ENCODE measurements at regions not wholly inside any gene's neighbourhood (a gene's known extent, or its start where the extent isn't known, plus 50 kb on each side); places are given as distances from the start of the nearest gene placed in this dataset.

DNA sequence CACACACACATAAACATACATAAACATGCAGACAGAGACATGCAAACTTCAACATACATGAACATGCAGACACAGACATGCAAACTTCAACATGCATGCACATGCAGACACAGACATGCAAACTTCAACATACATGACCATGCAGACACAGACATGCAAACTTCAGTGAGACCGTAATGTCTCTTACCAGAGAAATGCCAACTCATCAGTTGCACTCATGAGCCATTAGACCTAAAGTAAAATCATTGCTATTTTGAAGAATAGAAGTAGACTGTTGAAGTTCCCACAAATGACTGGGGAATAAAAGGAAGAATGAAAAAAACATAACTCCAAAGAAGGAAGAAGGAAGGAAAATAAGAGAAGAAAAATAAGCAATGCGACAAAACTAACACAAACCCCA lies 1044.0 kb upstream of the TMEM132C start:
- no peak for DNase-seq (ENCODE audit: low read depth in 2 of 2, low spot score in 1 of 2)

DNA sequence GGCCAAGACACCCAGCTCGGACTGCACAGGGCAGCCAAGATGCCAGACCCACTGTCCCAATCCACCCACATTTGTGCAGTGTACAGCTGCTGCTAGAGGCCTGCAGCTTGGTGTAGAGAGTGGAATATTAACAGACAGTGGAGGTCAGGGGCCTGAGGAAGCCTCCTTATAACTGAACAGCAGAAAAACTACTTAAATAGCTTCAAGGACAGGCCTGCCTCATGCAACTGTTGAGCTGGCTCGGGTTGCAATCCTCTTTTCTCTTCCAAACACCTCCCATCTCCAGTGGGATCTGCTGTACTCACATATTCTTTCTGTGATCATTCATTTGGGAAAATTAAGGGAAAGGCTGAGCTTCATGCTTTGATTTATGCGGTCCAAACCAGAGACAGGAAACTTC lies 1043.2 kb upstream of the TMEM132C start:
- no peak for DNase-seq (ENCODE audit: low read depth in 2 of 2, low spot score in 1 of 2)

DNA sequence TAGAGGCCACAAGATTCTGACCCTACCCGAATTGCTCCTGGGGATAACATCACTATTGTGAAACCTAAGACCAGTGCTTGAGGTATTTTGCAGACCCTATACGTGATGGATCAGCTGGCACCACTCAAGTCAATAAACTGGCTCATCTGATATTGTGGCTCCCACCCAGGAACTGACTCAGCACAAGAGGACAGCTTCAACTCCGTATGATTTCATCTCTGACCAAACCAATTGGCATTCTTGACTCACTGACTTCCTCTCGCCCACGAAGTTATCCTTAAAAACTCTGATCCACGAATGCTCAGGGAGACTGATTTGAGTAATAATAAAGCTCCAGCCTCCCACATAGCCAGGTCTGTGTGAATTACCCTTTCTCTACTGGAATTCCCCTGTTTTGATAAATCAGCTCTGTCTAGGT lies 1036.1 kb upstream of the TMEM132C start:
- no peak for DNase-seq (ENCODE audit: low read depth in 2 of 2, low spot score in 1 of 2)

DNA sequence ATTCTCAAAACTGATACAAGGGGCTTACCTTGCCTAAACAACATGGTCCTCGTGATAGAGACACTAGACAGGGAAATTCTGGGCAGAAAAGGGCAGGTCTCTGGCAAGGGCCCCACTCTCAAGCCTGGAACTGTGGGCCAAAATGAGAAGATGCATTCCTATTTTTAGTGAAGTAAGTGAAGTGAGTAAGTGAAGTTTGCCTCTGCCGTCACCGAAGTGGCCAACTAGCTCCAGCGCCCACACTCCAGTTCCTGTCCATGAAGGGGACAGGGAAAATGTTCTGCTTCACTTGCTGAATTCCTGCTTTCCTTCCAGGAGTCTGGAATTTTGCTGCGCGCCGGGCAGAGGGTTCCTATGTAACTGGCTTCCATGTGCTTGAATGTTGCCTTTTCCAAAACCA lies 1035.6 kb upstream of the TMEM132C start:
- DNase-seq (ENCODE audit: low read depth in 2 of 2, low spot score in 1 of 2) = no peak

DNA sequence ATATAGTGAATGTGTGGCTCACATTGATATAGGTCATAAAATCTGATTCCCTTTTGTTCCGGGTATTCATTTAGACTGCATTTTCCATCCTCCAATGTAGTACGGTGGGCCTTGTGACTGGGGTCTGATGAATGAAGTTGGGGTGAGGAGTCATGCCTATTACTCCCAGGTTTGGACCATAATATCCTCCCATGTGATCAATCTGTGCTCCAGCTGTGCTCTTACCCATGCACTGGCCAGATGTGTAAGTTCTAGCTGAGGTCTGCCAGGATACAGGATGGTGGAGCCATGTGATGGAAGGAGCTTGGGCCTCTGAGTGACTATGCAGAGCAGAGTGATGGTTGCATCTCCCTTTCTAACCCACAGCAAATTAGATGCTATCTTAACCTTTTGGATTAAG lies 1034.0 kb upstream of the TMEM132C start:
- no peak for DNase-seq (ENCODE audit: low read depth in 2 of 2, low spot score in 1 of 2)

DNA sequence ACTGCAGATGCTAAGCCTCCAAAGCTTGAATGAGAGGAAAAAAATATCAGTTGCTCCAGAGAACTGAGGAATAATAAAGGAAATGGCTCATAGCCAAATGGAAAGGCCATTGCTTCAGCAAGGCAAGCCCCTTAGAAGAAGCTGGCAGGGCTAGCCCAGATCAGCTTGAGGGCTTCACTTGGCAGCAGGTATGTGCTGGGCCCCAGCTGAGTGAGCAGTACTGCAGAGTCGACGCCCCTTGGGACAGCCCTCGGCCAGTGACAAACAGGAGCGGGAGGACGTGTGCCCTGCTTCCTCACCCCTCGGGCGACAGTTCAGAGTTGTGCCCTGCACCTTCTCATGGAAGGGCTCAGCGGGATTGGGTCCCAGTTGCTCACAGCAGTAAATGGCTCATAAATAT lies 1031.2 kb upstream of the TMEM132C start:
- no peak for DNase-seq (ENCODE audit: low read depth in 2 of 2, low spot score in 1 of 2)

DNA sequence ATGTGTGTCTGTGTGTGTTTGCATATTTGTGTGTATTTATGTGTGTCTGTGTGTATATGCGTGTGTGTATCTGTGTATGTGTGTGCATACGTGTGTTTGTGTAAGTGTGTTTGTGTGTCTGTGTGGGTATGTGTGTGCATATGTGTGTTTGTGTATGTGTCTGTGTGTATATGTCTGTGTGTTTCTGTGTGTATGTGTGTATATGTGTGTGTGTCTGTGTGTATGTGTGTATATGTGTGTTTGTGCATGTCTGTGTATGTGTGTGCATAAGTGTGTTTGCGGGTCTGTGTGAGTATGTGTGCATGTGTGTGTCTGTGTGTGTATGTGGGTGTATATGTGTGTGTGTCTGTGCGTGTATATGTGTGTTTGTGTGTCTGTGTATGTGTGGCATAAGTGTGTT lies 1030.5 kb upstream of the TMEM132C start:
- DNase-seq (ENCODE audit: low read depth in 2 of 2, low spot score in 1 of 2) = no peak

DNA sequence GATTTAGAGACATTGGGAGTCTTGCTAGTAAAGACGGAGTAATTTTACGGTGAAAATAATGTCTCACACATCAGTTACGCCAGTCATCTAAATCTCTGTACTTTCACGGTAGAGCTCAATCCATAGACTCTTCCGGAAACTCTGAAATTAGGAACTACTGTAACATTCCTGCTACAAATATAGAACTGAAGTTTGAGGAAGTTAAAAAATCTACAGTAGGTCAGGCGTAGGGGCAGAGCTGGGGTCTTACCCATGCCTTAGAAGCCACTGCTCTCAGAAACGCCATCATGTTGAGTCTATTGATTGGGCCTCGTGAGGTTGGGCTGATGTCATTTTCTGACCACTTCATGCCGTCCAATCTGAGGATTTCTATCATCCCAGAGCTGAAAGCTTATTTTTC lies 1029.8 kb upstream of the TMEM132C start:
- no peak for DNase-seq (ENCODE audit: low read depth in 2 of 2, low spot score in 1 of 2)

DNA sequence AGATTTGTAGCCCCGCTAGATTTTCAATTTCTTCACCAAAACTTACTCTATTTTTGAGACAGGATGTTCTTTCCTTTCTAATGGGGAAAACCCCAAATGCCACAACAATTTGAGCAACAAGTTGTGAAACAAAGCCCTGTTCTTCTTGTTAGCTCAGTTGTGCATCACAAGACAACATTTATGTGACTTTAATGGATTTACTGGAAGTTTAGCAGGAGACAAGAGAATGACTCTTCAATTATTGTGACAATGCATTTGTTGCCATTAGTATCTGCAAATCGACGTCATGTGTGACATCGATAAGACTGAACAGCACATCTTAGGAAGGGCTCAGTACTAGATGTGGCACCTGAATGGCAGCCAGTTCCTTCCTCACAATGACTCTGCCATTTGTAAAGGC lies 1028.9 kb upstream of the TMEM132C start:
- no peak for DNase-seq (ENCODE audit: low read depth in 2 of 2, low spot score in 1 of 2)

DNA sequence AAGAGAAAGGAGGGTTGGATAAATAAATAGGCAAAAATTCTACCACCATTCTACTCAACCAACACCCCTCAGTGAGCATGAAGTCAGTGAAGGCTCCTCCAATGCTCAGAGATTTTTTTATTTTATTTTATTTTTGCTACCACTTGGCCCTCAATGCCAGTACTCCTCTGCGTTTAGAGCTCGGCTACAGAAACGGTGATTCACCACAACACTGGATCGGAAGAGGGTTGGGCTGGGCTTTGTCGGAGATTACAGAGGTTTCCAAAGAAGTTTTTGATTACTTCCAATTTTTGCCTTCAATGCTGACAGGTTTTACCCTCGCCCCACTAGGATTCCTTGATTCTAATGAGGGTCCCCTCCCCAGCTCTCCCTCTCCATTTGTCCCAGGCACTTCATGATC lies 1027.2 kb upstream of the TMEM132C start:
- DNase-seq (ENCODE audit: low read depth in 2 of 2, low spot score in 1 of 2) = no peak

DNA sequence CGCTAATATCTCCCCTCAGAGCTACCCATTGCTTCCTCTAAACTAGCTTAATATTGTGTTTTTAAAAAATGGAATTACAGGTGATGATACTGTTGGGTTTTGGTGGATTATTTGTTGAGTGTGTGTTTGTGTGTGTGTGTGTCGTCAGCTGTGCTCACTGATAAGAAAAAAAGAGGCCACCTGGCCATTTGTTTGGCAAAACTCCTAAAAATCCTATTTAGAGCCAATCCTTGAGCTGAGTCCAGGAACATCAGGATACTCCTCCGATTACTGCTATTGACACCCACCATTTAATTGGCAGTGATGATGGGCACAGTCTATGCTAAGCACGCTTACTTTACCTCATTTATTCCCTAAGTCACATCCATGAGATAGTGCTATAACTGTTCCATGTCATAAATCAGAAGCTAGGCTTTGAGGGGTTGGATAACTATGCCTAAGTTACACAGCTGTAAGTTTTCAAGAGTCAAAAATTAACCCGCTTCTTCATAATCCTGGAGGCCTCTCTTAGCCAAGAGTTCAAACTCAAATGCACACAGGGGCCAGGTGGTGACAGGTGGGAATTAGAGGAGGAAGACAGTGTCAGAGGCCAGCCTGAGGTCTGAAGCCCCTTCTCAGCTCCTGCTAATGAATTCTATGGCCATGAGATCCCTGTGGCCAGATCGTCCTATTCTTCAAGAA lies 1026.6 kb upstream of the TMEM132C start:
- no peak for DNase-seq (ENCODE audit: low read depth in 2 of 2, low spot score in 1 of 2)

DNA sequence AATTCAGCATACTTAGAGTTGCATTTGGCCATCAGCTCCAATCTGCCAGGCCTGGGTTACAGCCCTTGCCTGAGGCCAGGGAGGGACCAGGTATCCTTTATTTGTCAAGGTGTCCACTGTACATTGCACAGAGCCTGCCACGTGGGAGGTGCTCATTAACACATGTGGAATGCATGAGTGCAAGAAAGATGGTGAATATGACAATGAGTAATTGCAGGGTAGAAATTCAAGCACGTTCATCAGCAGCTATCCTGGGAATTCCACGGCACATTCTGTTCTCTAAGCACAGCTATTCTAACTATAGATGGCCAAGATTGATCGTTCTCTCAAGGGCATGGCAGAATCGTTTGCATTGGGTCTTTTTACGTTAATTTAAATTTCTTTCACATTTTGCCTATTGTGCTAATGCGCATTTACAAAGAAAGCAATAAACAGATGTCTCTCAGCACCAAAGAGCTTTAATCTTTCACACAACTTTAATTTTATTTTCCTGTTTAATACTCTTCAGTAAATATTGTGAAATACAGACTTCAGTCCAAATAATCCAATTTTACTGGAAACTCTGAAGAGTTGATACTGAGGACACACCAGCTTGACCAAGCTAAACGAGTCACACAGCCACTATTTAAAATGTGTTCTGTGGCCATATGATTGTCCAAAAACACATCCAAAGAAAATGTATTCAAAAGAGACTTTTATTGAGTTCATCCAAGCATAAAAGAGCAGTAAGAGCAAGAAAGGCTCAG lies 1025.7 kb upstream of the TMEM132C start:
- DNase-seq (ENCODE audit: low read depth in 2 of 2, low spot score in 1 of 2) = no peak

DNA sequence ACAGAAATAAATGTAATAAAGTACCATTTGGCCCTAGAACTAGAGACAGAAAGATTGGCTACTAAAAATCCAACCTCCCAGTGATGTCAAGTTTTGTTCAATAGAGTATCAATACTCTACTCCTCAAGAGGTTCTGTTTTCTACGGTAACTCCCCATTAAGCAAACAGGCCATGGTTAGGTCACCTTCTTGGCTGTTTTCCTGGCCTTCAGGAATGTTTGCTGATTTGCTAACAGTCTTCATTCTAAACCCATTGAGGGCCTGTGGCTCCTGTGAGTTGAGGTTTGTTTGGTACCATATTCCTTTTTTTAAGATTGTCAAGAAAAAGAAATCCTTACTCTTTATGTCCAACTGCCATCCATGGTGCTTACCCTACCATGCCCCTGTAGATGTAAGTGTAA lies 1022.0 kb upstream of the TMEM132C start:
- no peak for DNase-seq (ENCODE audit: low read depth in 2 of 2, low spot score in 1 of 2)

DNA sequence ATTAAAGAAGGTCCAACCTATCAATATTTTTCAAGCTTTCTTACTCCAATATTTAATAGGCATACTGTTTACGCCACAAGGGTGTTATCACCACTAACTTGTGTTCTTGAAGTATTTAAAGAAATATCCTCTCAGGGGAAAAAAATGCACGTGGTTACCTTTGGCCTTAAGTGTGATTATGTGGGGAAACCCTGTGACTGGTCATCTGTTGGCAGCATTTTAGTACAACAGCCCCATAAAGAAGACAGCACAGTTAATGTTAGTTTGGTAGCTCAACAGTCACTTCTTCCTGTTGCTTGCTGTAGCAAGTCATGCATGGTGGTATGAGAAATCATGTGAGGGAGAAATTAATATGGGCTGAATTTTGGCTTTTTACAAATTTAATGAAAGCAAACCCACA lies 1021.5 kb upstream of the TMEM132C start:
- no peak for DNase-seq (ENCODE audit: low read depth in 2 of 2, low spot score in 1 of 2)

DNA sequence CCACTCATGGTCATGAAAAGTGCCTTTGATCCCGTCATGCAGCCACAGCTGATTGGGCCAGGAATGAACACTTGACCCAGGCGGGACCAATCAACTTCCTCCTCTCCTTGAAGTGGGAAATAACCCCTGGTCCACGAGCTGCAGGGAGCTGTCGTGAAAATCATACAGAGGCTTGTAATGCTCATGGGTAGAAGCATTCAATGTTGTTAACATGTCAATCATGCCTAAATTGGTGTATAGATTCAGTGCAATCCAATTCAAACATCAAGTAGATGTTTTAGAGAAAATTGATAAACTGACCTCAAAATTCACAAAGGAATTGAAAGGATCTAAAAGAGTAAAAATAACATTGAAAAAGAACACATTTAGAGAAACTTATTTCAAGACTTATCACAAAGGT lies 1019.0 kb upstream of the TMEM132C start:
- no peak for DNase-seq (ENCODE audit: low read depth in 2 of 2, low spot score in 1 of 2)

DNA sequence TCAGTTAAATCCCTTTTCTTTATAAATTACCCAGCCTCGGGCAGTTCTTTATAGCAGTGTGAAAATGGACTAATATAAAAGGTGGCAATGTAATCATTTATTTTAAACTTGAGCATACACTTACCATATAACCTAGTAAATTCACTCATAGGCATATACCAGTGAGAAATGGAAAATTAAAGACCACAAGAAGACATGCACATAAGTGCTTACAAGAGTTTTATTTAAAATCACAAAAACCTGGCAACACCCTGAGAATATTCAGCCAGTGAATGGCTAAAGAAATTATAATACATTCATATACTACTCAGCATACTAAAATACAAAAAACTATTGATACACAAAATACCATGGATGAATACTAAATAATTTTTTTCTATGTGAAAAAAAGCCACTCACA lies 1017.5 kb upstream of the TMEM132C start:
- no peak for DNase-seq (ENCODE audit: low read depth in 2 of 2, low spot score in 1 of 2)

DNA sequence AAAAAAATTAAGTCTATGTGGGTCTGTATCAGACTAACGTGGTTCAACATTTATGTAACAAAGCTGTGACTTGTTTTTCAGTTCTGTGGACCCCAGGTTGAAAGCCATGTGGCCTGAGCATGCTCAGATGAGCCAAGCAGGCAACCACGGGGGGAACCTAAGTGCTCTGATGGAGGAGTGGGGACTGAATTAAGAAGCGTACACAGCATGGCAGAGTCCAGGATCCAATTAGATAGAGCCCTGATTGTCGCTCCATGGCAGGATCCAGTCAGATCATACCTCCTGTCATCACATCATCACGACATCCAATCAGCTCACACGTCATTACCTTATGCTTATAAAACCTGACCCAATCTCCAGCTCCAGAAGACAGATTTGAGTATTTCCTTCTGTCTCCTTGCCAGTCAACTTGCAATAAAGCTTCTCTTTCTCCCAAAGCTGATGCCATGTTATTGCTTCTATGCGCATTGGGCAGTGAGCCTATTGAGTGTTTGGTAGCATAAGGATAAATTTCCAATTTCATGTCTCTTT lies 1013.1 kb upstream of the TMEM132C start:
- DNase-seq (ENCODE audit: low read depth in 2 of 2, low spot score in 1 of 2) = no peak

DNA sequence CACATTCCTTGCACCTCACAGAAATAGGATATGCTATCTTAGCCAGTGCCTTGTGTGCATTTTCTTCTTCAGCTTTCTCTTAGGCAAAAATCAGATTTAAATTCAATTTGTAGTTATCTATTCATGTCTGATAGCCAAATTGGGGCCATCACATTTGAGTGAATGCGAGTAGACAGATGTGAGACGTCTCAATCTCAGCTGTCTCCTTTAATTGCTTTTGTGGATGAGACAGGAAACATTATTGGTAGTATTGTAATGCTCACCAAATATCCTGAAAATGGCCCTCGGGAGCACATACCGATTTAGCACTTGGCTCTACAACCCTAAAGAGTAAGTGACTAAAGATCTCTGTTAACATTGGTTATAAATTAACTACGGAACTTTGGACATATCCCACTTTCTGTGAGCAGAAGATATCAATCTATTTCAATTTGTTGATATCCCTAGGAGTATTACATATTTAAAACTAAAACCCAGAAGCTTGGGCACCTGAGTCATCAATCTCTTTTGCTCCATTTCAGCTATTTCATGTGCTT lies 1012.5 kb upstream of the TMEM132C start:
- DNase-seq (ENCODE audit: low read depth in 2 of 2, low spot score in 1 of 2) = no peak

DNA sequence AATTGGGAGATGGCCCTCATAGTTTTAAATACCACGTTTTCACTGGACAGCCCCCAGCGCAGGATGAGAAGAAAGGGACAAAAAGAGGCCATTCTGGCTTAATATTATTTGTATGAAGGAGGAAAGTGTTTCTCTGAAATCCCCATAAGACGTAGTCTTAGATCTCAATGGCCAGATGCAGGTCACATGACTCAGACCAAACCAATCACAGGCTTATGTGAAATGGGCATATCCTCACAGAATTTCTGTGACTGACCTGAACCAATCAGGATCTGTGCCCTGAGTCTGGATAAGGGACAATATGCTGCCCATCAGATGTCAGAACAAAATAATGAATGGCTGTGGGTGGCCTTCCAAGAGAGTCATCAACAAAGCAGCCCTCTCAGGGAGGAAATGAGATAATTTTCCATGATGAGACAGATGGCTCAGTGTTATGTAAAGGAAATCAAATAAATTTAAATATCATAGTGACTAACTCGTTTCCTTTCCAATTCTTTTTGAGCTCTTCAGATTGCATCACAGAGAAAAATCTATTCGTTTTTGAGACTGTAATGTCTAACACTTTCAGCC lies 1009.5 kb upstream of the TMEM132C start:
- DNase-seq (ENCODE audit: low read depth in 2 of 2, low spot score in 1 of 2) = no peak

DNA sequence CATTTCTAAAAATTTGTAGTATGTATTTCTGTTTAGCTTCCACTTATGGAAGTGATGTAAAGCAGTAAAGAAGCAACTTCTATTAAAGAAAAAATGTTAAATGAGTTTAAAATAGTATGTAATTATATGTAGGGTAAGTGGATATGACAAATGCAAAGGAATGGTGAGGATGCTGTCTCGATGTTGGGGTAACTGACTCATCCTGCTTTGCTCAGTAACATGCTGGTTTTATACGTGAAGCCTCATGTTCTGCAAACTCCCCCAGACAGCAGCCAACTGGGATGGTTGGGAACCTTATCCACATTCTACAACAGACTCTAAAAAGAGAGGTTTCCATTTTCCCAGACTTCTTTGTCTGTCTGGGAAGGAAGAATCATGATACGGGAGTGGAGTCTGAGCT lies 1006.4 kb upstream of the TMEM132C start:
- no peak for DNase-seq (ENCODE audit: low read depth in 2 of 2, low spot score in 1 of 2)

DNA sequence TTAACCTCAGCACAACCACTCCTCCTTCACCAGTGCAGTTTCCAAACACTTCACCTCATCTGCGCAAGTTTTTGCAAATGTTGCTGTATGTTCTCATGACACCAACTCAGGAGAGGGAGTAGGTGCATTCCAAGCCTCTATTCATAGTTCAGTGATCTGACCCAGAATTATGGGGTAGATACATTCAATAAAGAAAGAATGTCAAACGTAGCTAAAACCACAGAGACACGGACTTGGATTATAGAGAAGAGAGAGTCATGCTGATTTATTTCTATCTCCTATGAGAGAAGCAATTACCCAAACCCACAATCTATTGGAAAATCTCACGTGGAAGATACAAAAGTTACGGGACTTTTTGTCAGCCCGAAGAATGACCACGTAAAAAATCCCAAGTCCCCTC lies 1006.0 kb upstream of the TMEM132C start:
- DNase-seq (ENCODE audit: low read depth in 2 of 2, low spot score in 1 of 2) = no peak

DNA sequence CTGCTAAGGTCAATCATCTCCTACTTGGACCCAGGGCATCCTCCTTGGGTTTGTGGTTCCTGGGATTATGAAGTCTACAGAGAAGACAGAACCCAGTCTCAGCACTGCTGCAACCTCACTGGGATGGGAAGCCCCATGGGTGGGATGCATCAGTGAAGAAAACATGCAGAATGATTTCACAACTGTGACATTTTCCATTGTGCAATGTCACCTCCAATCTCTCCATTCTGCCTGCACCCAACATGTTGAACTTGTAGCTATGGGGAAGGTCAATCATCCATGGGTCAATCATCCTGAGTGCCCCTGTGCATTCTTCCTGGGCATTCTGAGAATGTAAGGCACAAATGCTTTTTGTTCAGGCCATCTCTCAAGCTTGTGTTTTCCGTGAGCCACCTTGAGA lies 1004.4 kb upstream of the TMEM132C start:
- DNase-seq (ENCODE audit: low read depth in 2 of 2, low spot score in 1 of 2) = no peak
